ENCODE measurements at regions not wholly inside any gene's neighbourhood (a gene's known extent, or its start where the extent isn't known, plus 50 kb on each side); places are given as distances from the start of the nearest gene placed in this dataset.

- Histone ChIP-seq H4K20me1 (ENCODE audit: control insufficient read depth, insufficient read depth, insufficient read length) (no peaks in the 10 kb centered on the region), H3K79me2 (ENCODE audit: insufficient read depth, low read length) (no peaks in the 10 kb centered on the region), H3K18ac (ENCODE audit: insufficient read length, low read depth, low read length) (no peak overlapping the region), H2BK15ac (ENCODE audit: low read depth, low read length) (no peak overlapping the region), H2BK120ac (ENCODE audit: low read depth, low read length, poor library complexity, severe bottlenecking) (no peak overlapping the region), H3K4me2 (ENCODE audit: insufficient read depth, insufficient read length, low read length) (no peak overlapping the region), H3K23ac (ENCODE audit: insufficient read length, low read depth, low read length) (no peak overlapping the region), H4K5ac (ENCODE audit: insufficient read length, low read depth, low read length) (no peak overlapping the region), H3K27ac (ENCODE audit: insufficient read length, low read depth, low read length) (no peak overlapping the region), H2BK5ac (ENCODE audit: insufficient read length, low read length) (no peak overlapping the region), H4K91ac (ENCODE audit: insufficient read length, low read depth, low read length) (no peak overlapping the region), H2BK20ac (ENCODE audit: low read depth, low read length, poor library complexity, severe bottlenecking) (no peak overlapping the region), H3K9me3 (ENCODE audit: control insufficient read depth, low read depth, low read length) (no peaks in the 10 kb centered on the region), H3K4ac (ENCODE audit: low read depth, low read length) (no peak overlapping the region), H3K56ac (ENCODE audit: insufficient read length, low read depth, low read length) (no peak overlapping the region), H3K27me3 (ENCODE audit: insufficient read depth, low read length) (no peaks in the 10 kb centered on the region), H3K23me2 (ENCODE audit: insufficient read length, low read depth, low read length, poor library complexity, severe bottlenecking) (no peaks in the 10 kb centered on the region), H3K14ac (ENCODE audit: insufficient read depth, low read length) (no peak overlapping the region; the same call in 1 of the 2 replicates), H3K4me1 (ENCODE audit: insufficient read depth, low read length) (no peaks in the 10 kb centered on the region), H2BK12ac (ENCODE audit: insufficient read length, low read depth, low read length) (no peak overlapping the region), H2AK5ac (ENCODE audit: insufficient read length, low read length) (no peak overlapping the region), H3T11ph (ENCODE audit: low read length) (no peak overlapping the region), H3K79me1 (ENCODE audit: insufficient read depth, low read depth, low read length, poor library complexity, severe bottlenecking) (no peaks in the 10 kb centered on the region), H2AFZ (ENCODE audit: low read length) (no peak overlapping the region), H3K9ac (ENCODE audit: extremely low read depth, insufficient read length, low read length) (no peak overlapping the region), H4K8ac (replicated peaks; ENCODE audit: insufficient read length, low read depth, low read length) (no peak overlapping the region)
- H3K4me1 Mint-ChIP-seq = peaks cover 0 to 4% of the 10 kb centered on the region in 2 experiments; a peak in 2 of 4 replicates
- H3K27me3 Mint-ChIP-seq (ENCODE audit: low read depth) = no peaks in the 10 kb centered on the region
- H3K27ac Mint-ChIP-seq = no peak overlapping the region
- H3K9me3 Mint-ChIP-seq = peaks cover 3 to 4% of the 10 kb centered on the region in 2 experiments; a peak in 2 of 5 replicates
- DNase-seq = no peak
- H3K36me3 Mint-ChIP-seq (ENCODE audit: insufficient read depth in 1 of 3, low read depth in 3 of 3) = no peaks in the 10 kb centered on the region; a peak in 2 of 7 replicates
- no CpG with 5 or more reads among the region's 10 CpGs for WGBS (ENCODE audit: extremely low coverage, insufficient read length, low lambda C conversion rate)
- TF ChIP-seq, protein P1, sequence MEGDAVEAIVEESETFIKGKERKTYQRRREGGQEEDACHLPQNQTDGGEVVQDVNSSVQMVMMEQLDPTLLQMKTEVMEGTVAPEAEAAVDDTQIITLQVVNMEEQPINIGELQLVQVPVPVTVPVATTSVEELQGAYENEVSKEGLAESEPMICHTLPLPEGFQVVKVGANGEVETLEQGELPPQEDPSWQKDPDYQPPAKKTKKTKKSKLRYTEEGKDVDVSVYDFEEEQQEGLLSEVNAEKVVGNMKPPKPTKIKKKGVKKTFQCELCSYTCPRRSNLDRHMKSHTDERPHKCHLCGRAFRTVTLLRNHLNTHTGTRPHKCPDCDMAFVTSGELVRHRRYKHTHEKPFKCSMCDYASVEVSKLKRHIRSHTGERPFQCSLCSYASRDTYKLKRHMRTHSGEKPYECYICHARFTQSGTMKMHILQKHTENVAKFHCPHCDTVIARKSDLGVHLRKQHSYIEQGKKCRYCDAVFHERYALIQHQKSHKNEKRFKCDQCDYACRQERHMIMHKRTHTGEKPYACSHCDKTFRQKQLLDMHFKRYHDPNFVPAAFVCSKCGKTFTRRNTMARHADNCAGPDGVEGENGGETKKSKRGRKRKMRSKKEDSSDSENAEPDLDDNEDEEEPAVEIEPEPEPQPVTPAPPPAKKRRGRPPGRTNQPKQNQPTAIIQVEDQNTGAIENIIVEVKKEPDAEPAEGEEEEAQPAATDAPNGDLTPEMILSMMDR (conservative IDR thresholded peaks at IDR 0.05) = no peak
- H3K4me3 Mint-ChIP-seq = no peak overlapping the region
Measured at GRCh38 chr1:25045480-25046193, 115.6 kb upstream of the RUNX3 start.

Data from H9 (cell line).